HG02840 (cell line): ENCODE measurements at regions not wholly inside any gene's neighbourhood (a gene's known extent, or its start where the extent isn't known, plus 50 kb on each side); places are given as distances from the start of the nearest gene placed in this dataset.
"Not testable (repeated sequence)": the region's sequence is repeated elsewhere in the genome, so short reads cannot be mapped to it uniquely, and the experiment has no call there.

Experiments used
- ATAC-seq: cut with Tn5 transposase; IDR thresholded peaks from one replicate; pipeline ENCODE4 v1.9.1; 2021; ENCODE audit warnings: mild to moderate bottlenecking, moderate library complexity, moderate number of reproducible peaks; ENCODE audit not compliant: unreplicated experiment, low FRiP score

DNA sequence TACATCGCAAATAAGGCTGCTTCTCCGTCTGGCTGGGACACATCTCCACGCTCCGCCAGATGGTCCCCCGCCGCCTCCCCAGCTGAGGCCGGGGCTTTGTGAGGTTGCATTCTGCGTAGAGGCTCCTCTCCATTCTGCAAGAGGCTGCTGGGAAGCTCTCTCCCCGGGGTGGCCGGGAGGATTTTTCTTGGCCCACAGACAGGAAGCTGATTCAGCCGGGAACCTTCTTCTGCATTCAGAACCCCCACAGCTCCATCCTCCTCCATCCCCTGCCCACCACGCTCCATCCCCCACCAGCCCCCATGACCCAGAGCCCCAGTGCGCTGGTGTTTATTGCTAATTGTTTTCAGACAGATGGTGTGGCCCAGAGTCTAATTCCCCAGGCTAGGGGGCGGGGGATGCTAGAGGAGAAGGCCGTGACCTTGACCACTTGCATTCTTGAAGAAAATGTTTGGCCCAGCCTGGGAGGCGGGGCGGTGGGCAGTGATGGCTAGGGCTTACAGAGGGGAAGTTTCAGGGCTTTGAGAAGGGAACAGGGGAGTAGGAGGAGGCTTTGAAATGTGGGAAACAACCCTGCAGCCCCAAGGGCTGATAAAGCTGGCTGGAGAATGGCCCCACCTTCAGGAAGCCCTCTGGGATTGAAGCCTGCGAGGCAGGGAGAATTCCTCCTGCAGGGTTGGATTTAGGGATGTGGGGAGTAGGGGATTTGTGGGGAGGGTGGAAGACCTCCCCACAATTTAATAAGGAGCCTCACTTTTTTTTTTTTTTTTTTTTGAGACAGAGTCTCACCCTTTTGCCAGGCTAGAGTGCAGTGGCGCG lies 88.5 kb upstream of the NCOR2 start:
- no peak for ATAC-seq

DNA sequence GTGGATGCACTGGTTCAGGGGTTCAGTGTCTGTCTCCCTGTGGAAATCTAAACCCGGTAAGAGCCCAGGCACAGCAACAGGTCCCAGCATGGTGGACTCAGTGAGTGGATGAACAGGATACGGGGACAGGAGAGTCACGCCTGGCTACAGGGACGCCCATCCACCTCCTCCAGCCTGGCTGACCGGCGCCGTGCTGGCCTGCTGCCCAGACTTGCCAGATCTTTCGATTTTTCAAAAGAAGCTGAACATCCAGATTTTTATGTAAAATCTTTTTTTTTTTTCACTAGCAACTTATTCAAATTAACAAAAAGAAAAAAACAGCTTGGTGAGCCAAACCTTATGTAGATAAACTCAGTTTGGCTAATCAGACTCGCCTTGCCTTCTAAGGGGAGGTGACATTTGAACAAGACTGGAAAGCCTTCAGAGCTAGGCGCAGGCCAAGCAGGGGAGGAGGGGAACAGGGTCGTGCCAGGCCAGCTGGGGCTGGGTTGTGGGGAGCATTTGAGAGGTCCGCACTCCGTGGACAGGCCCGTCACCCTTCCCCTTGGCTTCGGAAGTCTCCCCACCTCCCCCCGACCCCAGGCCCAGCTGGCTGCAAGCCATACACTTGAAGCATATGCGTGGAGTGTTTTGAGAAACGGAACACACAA lies 87.8 kb upstream of the NCOR2 start:
- ATAC-seq = no peak

DNA sequence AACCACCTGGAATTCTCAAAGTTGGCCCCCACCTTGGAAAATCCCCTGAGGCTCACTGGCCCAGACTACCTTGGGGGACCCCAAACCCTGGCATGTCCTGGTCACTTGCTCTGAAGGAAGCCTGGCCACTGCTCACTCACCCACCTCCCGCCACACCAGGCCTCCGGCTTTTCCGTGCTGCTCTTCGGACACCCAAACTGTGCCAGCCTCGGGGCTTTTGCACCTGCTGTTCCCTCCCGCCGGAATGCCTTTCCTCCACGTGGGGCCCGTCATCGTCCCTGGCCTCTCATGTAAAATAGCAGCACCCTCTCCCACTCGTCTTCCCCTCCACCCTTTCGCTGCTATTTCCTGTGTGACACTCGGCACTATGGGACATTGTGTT lies 87.2 kb upstream of the NCOR2 start:
- no peak for ATAC-seq

DNA sequence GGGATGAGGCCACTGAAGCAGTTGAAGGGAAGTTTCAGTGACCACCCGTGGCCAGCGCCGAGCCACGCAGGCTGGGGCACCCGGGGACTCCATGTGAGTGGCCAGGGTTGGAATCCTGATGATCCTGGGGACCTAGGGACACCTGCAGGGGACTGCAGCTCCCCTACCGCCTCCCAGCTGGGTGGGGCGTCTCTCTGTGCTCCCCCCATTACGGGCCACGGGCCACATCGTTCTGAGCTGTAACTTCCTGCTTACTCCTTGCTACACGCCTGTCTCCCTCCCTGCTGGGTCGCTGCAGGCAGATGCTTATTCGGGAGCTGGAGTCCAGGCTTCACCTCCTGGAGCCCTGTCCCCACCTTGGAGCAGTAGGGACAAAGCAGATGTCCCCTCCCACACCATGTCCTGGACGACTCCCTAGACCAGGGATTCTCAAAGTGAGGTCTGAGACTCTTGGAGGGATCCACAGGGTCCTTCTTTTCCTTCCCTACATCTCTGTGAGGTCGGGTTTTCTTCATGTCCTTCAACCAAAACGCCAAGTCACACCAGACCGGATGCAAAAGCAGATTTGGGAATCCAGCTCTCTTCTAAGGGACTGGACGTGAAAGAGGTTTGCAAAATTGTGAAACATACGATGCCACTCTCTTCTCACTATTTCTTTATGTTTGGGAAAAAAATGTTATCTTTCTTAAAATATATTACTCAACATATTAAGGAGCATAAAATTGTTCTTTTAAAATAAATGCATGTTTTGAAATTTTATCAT lies 85.9 kb upstream of the NCOR2 start:
- no peak for ATAC-seq

DNA sequence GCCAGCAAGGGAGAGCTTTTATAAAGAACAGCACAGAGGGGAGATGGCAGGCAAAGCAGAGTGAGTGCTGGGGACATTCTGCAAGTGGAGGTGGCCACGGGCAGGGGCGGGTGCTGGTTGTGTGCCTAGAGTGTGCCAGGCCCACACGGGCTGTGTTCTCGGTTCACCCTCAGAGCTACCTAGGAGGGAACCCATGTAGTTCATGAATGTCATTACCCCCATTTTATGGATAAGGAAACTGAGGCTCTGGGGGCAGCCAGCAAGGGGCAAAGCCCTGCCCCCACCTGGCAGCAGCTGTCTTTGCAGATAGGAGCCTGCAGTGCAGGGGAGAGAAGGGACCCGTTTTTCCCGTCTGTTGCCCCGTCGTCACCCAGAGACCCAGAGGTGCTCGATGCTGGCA lies 85.2 kb upstream of the NCOR2 start:
- no peak for ATAC-seq

DNA sequence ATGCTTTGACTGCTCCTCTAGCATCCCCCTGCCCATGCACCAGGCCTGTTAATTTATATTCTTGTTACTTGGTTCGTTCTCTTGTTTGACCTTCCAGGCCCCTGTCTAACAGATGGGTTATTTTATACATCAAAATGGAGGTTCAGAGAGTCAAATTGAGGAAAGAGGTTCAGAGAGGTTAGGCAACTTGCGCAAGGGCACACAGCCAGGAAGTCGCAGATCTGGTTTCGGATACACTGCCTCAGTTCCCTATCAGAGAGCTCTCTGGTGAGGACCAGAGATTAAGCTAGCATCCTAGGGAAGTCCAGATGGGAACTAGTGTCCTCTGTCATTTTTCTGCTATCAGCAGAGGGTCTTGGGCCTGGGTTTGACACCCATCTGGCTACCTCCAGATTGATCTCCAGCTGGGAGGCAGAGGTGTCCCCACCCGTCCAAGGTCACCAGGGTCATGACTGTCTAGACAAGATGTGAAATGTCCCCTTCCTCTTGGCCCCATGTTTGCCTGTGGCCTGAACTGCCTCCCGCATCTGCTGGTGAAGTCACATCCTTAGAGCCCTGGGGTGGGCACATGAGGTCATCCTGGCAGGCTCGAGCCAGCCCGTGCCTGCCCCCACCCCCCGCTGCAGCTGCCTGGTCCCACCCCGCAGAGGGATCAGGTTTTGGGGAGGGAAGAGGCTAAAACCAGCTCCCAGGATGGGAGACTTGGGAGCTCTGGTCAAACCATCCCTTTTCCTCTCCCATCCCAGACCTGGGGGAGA lies 84.3 kb upstream of the NCOR2 start:
- no peak for ATAC-seq

DNA sequence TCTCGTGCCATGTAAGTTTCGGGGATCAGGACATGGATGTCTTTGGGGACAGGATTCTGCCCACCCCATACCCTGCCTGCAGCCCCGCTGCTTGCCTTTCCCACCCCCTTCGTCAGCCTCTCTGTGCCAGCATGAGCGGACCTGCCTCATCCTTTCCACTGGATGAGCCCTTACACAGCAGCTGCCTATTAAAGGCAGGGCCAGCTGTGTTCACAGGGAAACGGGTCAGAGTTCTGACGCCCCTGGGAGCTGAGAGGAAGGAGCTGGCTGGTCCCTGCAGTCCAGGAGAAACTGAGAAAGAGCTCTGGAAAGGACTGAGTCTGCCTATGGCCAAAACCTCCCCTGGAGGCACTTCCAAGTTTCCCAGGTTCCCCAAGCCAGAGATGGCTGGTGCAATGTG lies 83.5 kb upstream of the NCOR2 start:
- ATAC-seq = no peak

DNA sequence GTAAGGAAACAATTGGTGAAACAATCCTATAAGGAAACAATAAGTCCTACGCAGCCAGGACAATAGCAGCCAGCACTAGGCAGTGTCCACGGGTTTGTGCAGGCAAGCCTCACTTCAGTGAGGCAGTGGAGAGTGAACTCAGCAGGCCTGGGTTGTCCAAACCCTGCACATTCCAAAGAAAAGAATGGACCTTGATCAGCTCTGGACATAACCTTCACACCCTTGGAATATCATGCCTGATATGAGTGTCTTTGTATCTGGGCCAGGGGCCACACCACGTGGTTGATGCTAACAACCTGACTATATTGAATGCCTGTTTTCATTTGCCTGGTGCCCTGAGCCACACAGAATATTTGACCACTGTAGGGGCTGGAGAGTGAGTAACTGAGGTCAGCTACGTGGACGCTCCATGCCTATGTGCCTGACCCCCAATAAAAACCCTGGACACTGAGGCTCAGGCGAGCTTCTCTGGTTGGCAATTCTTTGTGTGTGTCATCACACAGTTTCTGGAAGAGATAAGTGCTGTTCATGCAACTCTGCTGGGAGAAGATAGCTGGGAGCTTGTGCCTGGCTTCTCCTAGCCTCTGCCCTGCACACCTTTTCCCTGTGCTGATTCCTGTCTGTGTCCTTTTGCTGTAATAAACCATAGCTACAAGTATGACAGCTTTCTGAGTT lies 81.4 kb upstream of the NCOR2 start:
- no peak for ATAC-seq

DNA sequence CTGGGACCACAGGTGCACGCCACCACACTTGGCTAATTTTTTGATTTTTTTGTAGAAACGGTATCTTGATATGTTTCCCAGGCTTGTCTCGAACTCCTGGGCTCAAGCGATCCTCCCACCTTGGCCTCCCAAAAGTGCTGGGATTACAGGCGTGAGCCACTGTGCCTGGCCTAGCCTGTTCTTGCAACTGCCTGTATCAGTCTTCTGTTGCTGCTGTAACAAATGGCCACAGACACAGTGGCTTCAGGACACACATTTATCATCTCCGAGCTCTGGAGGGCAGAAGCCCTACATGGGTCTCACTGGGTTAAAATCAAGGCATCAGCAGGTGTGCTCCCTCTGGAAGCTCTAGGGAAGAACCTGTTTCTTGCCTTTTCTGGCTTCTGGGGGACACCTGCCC lies 79.9 kb upstream of the NCOR2 start:
- no peak for ATAC-seq

DNA sequence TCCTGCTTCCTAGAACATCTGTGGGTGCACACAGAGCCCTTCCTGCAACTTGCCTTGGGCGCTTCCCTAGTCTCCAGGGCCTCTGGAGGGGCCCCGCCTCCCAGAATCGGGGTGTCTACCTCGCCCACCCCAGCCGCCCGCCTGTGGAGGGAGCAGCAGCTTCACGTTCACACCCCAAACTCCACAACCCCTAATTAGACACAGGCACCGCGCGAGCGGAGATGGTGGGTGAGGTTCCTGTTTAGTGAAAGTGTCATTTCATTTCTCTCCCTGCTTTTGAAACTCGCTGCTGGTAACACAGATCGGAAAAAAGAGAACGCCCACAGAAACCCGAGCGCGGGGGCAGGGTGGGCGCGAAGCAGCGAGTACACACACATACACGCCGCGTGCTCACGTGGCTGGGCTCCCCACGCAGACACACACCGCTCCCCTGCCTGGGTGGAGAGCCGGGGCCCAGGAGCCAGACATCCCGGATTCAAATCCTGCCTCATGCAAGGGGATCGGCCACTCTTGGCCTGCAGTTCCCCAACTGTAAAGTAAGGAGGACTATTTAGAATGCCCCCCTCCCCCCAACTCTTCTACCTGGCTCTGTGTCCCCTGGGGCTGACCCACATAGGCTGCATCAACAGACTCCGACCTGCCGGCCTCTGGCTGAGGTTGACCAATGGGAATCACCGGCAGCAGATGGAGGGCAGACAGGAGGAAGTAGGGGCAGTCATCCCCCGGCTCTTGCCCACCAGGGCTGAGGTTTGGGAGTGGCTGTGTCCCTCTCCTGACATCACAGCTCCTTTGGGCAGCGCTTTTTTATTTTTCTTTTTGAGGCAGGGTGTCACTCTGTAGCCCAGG lies 79.2 kb upstream of the NCOR2 start:
- no peak for ATAC-seq

DNA sequence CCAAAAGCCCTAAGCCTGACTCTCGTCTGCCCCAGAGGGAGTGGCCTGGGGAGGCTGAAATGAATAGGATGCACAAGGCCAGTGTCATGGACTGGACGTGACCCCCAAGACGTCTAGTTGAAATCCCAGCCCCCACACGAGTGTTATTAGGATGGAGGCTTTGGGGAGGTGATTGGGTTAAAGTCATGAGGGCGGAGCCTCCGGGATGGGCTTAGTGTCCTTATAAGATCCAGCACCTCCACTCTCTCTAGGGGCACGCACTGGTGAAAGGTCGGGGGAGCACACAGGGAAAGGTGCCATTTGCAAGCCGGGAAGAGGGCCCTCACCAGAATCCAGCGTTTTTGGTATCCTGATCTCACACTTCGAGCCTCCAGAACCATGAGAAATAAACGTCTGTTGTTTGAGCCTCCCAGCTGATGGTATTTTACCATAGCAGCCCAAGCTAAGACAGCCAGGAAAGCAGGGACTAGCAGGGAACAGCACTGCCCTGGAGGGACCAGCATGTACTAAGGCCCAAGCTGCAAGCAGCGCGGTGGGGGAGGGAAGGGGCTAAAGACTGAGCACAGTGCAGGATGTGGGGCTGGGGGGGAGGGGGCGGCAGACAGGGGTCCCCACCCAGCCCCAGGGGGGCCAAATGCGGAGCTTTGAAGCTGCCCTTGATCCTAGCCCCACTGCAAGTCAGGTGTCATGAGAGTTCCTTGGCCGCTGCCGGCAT lies 78.3 kb upstream of the NCOR2 start:
- ATAC-seq = no peak

DNA sequence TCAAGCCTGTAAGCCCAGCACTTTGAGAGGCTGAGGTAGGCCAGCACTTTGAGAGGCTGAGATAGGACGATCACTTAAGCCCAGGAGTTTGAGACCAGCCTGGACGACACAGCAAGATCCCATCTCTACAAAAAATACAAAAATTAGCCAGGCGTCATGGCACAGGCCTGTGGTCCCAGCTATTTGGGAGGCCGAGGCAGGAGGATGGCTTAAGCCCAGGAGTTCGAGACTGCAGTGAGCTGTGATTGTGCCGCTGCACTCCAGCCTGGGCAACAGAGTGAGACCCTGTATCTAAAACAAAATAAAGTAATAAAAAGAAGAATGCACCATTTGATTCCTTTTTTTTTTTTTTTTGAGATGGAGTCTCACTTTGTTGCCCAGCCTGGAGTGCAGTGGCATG lies 76.4 kb upstream of the NCOR2 start:
- not testable (repeated sequence) for ATAC-seq

DNA sequence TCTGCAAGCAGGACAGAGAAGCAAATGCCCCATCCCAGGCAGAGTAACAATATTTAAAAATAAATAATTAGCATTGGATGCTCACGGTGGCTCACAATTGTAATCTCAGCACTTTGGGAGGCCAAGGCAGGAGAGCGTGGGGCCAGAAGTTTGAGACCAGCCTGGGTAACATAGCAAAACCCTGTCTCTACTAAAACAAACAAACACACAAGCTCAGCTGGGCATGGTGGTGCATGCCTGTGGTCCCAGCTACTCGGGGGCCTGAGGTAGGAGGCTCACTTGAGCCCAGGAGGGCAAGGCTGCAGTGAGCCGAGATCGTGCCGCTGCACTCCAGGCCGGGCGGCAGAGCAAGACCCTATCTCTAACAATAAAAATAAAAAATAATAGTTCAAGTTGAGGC lies 74.7 kb upstream of the NCOR2 start:
- no peak for ATAC-seq

DNA sequence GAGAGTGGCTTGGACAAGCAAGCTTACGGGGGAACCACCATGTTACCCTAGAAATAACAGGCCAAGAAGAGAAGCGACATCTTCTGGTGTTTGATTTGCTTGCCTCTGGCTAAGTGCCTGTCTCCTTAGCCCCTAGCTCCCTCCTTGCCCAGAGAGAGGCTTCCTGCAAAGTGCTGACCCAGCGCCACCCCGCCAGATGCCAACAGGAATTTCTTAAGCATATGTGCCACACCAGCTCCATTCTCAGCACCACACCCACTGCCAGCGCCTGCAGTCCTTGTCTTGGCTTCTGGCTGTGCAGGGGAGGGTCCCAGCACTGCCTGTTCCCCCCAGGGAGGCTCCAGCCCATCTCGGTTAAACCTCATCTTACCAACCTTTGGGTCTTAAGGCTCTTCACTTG lies 74.2 kb upstream of the NCOR2 start:
- no peak for ATAC-seq

DNA sequence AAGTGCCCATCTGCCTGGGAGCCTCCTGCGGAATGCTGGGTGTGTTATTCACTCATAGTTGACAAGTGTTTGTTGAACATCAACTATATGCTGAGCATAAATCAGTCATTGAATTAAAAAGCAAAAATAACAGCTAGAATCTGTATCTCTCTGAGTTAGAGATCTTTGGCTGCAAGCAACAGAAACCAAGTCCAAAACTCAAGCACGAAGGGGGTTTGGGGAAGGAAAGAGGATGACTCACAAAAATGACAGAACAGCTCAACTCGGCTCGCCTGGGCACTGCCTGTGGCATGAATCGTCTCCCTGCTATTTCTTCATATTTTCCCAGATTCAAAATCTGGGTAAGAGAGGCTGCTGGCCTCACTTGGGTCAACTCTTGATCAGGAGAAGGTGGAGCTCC lies 72.6 kb upstream of the NCOR2 start:
- no peak for ATAC-seq

DNA sequence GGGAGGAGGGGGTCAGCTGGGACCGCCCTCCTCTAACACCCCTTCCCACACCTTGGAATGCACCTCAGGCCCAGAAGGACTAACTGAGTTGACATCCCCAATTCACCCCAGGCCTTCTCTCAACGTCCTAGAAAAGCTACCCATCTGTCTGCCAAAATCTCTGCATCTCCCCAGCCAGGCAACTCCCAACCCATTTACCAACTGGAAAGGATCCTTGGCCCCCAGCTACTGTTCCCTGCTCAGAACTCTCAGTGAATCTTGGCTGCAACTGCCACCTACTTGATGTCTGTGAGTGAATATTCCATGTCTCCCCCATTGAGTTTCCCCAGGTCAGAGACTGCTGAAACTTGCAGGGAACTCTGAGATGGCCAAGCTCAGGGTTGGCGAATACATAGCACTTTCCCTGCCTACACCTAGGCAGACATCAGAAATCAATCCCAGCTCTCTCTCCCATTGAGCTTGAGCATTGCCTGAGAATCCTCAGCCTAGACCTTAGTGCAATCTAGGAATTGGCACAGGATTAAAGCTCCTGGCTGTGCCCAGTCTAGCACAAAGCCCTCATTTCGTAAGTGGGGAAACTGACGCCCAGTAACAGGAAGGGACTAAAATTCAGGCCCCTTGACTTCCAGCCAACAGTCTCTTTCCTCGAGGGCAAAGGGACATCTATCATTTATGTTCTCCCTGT lies 71.9 kb upstream of the NCOR2 start:
- no peak for ATAC-seq

DNA sequence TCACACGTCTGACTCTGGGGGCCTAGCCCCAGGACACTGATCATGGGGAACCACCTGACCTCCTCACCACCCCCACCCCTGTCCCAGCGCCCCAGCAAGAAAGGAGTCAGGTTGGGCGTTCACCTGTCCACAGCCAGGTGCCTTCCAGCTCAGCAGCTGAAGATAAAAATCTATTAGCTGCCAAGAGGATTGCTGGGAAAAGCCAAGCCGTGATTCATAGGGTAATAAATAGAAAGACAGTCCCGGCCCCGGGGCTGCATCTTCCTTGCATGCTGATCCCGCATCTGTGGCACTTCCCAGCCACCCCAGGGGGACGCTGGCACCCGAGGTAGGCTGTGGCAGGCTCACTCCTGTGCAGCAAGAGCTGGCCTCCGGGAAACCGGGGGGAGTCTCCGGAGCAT lies 70.2 kb upstream of the NCOR2 start:
- ATAC-seq = no peak

DNA sequence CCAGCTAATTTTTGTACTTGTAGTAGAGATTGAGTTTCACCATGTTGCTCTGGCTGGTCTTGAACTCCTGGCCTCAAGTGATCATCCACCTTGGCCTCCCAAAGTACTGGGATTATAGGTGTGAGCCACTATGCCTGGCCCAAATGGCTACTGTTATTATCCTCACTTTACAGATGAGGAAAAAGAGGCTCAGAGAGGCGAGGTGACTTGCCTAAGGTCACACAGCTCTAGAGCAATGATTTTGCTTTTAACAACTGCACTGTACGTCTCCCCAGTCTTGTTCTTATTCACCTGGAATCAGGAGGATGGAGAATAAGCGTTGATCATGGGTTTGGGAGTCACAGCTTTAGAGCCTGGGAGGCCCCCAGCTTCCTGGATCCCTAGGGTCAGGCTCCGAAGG lies 69.8 kb upstream of the NCOR2 start:
- no peak for ATAC-seq
